ENCODE measurements at regions not wholly inside any gene's neighbourhood (a gene's known extent, or its start where the extent isn't known, plus 50 kb on each side); places are given as distances from the start of the nearest gene placed in this dataset.
A peak's percentile ranks its signal among the peaks of the same experiment; 100 is the strongest.
"Not testable (repeated sequence)": the region's sequence is repeated elsewhere in the genome, so short reads cannot be mapped to it uniquely, and the experiment has no call there.

- intact Hi-C loops (cut with DNase I), result no loop called here
- Histone ChIP-seq H3K4me3 (no peak overlapping the region), H3K9me3 (no peaks in the 10 kb centered on the region), H3K27me3 (ENCODE audit: low read depth) (peaks cover 4% of the 10 kb centered on the region), H3K4me1 (no peaks in the 10 kb centered on the region), H3K27ac (no peak overlapping the region), H3K36me3 (no peaks in the 10 kb centered on the region)
- TF ChIP-seq, protein P1, sequence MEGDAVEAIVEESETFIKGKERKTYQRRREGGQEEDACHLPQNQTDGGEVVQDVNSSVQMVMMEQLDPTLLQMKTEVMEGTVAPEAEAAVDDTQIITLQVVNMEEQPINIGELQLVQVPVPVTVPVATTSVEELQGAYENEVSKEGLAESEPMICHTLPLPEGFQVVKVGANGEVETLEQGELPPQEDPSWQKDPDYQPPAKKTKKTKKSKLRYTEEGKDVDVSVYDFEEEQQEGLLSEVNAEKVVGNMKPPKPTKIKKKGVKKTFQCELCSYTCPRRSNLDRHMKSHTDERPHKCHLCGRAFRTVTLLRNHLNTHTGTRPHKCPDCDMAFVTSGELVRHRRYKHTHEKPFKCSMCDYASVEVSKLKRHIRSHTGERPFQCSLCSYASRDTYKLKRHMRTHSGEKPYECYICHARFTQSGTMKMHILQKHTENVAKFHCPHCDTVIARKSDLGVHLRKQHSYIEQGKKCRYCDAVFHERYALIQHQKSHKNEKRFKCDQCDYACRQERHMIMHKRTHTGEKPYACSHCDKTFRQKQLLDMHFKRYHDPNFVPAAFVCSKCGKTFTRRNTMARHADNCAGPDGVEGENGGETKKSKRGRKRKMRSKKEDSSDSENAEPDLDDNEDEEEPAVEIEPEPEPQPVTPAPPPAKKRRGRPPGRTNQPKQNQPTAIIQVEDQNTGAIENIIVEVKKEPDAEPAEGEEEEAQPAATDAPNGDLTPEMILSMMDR (IDR thresholded peaks at IDR 0.05), result no peak
- DNase-seq (no peak), ATAC-seq (no peak)
Observed at GRCh38 chr6:27700337-27700736, 211.9 kb downstream of the OR2B2 start.

DNA sequence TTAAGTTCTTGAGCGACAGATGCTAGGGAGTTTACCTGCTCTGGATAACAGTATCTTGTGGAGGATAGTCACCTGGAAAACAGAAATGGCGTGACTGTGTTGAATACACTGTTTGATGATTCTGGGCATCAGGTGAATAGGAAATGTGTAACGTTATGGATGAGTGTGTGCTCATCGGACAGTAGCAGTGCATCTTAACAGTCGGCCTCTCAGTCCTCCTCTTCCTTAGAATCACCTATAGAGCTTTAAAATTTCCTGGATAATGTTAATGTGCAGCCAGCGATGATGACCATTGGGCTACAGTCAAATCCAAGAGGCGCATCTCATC lies 217.7 kb downstream of the OR2B2 start:
- Histone ChIP-seq H3K36me3 (no peaks in the 10 kb centered on the region), H3K4me1 (no peaks in the 10 kb centered on the region), H3K4me3 (peak overlapping the region; percentile 54), H3K27me3 (ENCODE audit: low read depth) (peaks cover 14% of the 10 kb centered on the region), H3K27ac (no peak overlapping the region), H3K9me3 (no peaks in the 10 kb centered on the region)
- no peak for ATAC-seq
- no peak for DNase-seq
- TF ChIP-seq, protein P1 (IDR thresholded peaks at IDR 0.05), result no peak
- intact Hi-C loops (cut with DNase I), result no loop called here

DNA sequence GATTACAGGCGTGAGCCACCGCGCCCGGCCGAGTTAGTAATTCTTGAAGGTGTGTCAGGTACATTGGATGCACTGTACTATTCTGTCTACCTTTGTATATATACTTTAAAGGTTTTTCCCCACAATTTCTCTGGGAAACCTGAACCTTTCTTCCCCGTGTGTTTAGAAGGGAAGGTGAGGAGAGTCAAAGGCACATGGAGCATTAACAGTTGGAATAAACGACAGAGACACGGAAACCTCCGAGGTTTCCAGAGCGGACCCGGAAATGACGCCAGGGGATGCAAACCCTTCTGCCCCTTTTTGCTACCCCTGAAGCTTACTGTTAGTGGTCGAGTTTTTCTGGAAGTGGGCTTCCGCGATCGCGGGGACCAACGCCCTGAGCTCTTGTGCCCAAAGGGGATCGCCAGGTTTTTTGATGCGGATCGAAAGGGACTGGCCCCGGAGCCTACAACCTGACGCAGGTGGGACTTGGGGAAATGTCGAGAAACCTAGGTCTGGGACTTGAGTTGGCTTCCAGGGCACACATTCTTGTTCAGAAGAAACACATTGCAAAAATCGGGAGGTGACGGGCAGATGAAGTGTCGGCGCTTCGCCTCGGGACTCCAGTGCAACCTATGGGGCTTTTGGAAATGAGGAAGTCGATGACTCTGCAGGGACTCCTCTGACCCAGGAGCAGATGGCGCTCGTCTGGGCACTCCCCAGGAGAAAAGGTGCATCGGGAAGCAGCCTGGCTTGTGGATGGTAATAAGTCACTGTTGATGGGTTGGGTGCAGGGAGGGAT lies 218.2 kb downstream of the OR2B2 start:
- DNase-seq (no peak), ATAC-seq (peak; percentile 49 to 82)
- Histone ChIP-seq H3K4me1 (no peaks in the 10 kb centered on the region), H3K36me3 (no peaks in the 10 kb centered on the region), H3K4me3 (peak overlapping the region; percentile 54), H3K27me3 (ENCODE audit: low read depth) (peaks cover 14% of the 10 kb centered on the region), H3K27ac (no peak overlapping the region), H3K9me3 (no peaks in the 10 kb centered on the region)
- TF ChIP-seq, protein P1 (IDR thresholded peaks at IDR 0.05), result no peak
- intact Hi-C loops (cut with DNase I), result no loop called here

- H3K36me3 ChIP-seq; DNase-seq; H3K4me3 ChIP-seq; ATAC-seq; H3K9me3 ChIP-seq; H3K27ac ChIP-seq; intact Hi-C loops (cut with DNase I); H3K4me1 ChIP-seq: not testable (repeated sequence)
- peaks cover 14% of the 10 kb centered on the region for H3K27me3 ChIP-seq (ENCODE audit: low read depth)
Observed at GRCh38 chr6:27692133-27692532, 219.2 kb upstream of the ZNF184 start.

GRCh38 chr6:27688014-27688586 lies 215.2 kb upstream of the ZNF184 start:
- H3K27ac ChIP-seq, result no peak overlapping the region
- peak; percentile 93 to 97 for ATAC-seq

More at GRCh38 chr6:27688014-27688586, 215.2 kb upstream of the ZNF184 start:
- H3K4me3 ChIP-seq, result peak overlapping the region; percentile 57
- no peaks in the 10 kb centered on the region for H3K9me3 ChIP-seq
- peaks cover 6% of the 10 kb centered on the region for H3K4me1 ChIP-seq
- H3K27me3 ChIP-seq (ENCODE audit: low read depth), result peaks cover 5% of the 10 kb centered on the region
- no peaks in the 10 kb centered on the region for H3K36me3 ChIP-seq
- TF ChIP-seq, protein P1 (IDR thresholded peaks at IDR 0.05), result no peak
- intact Hi-C loops (cut with DNase I), result no loop called here
- DNase-seq, result peak; percentile 74
